Fibroblast of mammary gland (primary cell): ENCODE measurements at regions not wholly inside any gene's neighbourhood (a gene's known extent, or its start where the extent isn't known, plus 50 kb on each side); places are given as distances from the start of the nearest gene placed in this dataset.

Experiments
- DNase-seq: peaks from one replicate; pipeline ENCODE4 v3.0.0-alpha.2; 2010; ENCODE audit warnings: low read depth
- H3K4me3 ChIP-seq: 2 replicates; pipeline ENCODE4 v1.5.1; 2011; ENCODE audit warnings: low read depth, mild to moderate bottlenecking, low read length, moderate library complexity; ENCODE audit not compliant: control insufficient read depth
- TF ChIP-seq, protein P1 (sequence below): conservative IDR thresholded peaks from 2 replicates; pipeline ENCODE4 v1.5.1; 2011; ENCODE audit warnings: low read depth, low read length, inconsistent platforms; ENCODE audit not compliant: control insufficient read depth, insufficient read depth

DNA sequence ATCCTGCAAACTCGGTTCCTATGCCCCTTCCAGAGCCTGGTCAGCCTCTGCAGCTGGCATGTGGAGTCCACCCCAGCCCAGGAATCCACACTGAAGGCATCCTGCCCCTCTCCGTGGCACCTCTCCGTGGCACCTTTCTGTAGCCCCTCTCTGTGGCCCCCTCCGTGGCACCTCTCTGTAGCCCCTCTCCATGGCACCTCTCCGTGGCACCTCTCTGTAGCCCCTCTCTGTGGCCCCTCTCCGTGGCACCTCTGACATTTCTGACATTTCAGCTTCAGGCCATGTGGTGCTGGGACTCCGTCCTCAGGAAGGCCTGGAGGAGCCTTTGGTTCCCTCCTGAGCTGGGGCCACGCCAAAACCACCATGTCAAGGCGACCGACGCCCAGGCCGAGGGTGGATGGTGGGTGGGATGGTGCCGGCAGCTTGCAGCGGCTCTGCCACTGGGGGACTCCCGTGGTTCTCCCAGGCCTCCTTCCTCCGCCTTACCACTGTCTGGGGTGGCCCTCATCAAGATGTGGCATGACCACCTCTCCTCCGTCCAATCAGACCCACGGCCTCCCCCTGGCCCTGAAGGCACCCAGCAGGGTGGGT is 1518.5 kb downstream of the BRD1 start:
- no peak overlapping the region for H3K4me3 ChIP-seq
- TF ChIP-seq, protein P1, sequence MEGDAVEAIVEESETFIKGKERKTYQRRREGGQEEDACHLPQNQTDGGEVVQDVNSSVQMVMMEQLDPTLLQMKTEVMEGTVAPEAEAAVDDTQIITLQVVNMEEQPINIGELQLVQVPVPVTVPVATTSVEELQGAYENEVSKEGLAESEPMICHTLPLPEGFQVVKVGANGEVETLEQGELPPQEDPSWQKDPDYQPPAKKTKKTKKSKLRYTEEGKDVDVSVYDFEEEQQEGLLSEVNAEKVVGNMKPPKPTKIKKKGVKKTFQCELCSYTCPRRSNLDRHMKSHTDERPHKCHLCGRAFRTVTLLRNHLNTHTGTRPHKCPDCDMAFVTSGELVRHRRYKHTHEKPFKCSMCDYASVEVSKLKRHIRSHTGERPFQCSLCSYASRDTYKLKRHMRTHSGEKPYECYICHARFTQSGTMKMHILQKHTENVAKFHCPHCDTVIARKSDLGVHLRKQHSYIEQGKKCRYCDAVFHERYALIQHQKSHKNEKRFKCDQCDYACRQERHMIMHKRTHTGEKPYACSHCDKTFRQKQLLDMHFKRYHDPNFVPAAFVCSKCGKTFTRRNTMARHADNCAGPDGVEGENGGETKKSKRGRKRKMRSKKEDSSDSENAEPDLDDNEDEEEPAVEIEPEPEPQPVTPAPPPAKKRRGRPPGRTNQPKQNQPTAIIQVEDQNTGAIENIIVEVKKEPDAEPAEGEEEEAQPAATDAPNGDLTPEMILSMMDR: no peak
- no peak for DNase-seq

DNA sequence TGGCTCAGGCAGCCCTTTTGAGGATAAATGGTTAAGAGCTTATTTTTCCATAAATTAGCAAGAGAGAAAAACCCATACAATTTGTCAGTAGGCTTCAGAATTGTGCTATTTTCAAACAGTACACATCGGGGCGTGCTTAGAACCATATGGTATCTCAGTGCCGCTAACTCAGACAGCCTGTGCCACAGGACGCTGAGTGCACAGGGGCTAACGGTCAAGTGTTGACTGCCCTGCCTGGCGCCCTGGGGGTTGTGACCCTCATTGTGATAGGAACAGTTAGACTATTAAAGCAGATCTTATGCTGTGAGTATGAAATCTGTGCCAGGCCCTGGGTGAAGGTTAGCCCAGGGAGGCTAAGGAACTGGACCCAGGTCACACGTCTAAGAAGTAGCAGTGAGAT is 1519.7 kb downstream of the BRD1 start:
- H3K4me3 ChIP-seq: no peak overlapping the region
- TF ChIP-seq, protein P1: no peak
- no peak for DNase-seq

DNA sequence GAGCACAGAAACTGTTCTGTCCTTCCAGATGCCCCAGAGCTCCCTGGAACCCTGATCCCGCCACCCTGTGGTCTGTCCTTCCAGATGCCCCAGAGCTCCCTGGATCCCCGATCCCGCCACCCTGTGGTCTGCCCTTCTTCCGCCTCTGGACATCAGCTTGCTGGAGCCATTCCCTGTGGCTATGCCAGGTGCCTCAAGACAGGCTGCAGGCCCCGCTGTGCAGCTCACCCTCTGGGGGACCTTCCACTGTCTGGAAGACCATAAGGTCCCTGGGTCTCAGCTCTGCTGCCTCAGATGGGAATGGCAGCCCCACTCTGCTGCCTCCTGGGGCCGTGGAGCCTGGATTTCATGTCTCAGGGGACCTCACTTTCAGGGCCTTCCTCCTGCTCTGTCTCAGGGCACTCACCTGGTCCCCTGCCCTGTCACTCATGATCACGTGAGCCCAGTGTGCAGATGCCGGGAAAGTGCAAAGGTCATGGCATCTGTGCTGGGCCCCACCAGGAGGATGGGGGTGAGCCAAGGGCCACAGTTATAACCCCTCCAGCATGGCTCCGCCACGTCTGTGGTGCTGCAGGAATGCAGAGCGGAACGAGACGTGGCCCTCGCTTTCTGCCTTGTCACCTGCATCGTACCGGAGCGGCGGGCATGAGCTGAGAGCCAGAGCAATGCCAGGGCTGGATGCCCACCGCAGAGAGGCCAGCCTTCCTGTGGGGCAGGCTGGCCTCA is 1520.7 kb downstream of the BRD1 start:
- H3K4me3 ChIP-seq: no peak overlapping the region
- DNase-seq: no peak
- TF ChIP-seq, protein P1: no peak

DNA sequence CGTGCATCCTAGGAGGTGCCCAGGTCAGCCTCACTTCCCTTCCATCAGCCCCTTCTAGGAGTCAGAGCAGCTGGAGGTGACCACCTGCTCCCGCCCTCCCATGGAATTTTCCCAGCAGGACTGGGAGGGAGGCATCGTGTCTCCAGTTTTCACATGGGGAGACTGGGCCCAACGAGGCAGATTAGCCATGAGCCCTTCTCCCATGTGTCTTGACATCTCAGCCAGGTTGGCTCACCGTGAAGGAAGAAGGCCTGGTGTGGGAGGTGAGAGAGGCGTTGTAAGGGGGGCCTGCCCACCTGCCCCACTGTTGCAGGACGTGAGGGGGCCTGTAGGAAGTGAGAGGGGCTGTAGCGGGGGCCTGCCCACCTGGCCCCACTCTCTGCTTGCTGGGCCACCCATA is 1521.4 kb downstream of the BRD1 start:
- TF ChIP-seq, protein P1: no peak
- H3K4me3 ChIP-seq: no peak overlapping the region
- no peak for DNase-seq

DNA sequence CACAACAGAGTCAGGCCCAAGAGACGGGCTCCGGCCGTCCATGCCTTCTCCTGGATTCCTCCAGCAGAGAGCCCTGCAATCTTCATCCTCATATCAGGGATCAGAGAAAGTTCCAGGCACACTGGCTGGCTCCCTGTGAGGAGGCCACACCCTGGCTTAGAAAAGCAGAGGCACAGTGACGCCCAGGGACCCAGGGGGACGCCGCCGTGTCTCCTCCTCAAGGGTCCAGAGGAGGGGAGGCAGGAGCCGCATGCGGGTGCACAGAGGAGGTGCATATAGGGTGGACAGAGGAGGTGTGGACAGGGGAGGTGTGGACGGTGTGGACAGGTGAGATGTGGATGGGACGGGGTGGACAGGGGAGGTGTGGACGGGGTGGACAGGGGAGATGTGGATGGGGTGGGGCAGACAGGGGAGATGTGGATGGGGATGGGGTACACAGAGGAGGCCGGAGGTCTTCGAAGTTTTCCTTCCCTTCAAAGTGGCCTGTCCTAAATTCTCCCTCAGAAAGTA is 1521.9 kb downstream of the BRD1 start:
- DNase-seq: no peak
- TF ChIP-seq, protein P1: no peak
- no peak overlapping the region for H3K4me3 ChIP-seq

DNA sequence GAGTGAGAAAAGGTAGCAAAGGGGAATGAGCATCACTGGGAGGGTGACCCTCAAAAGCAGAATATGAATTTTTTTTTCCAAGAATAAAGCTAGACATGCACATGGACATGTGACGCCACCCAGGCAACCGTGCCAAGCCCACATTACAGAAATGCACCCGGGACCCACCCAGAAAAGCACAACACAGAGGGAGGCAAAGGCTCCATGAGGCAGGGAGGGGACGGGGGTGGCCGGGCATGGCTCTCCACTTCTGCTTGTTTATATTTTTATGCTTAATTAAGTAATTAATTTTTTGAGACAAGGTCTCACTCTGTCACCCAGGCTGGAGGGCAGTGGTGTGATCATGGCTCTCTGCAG is 1524.3 kb downstream of the BRD1 start:
- TF ChIP-seq, protein P1: no peak
- no peak overlapping the region for H3K4me3 ChIP-seq
- DNase-seq: no peak
